GM18861 (cell line): ENCODE measurements at regions not wholly inside any gene's neighbourhood (a gene's known extent, or its start where the extent isn't known, plus 50 kb on each side); places are given as distances from the start of the nearest gene placed in this dataset.
A peak's percentile ranks its signal among the peaks of the same experiment; 100 is the strongest.

Source experiments
- ATAC-seq: cut with Tn5 transposase; IDR thresholded peaks from one replicate; pipeline ENCODE4 v1.9.1; 2021; ENCODE audit not compliant: unreplicated experiment

GRCh38 chr12:94722664-94723063, 72.3 kb upstream of the TMCC3 start:
- ATAC-seq: no peak

DNA sequence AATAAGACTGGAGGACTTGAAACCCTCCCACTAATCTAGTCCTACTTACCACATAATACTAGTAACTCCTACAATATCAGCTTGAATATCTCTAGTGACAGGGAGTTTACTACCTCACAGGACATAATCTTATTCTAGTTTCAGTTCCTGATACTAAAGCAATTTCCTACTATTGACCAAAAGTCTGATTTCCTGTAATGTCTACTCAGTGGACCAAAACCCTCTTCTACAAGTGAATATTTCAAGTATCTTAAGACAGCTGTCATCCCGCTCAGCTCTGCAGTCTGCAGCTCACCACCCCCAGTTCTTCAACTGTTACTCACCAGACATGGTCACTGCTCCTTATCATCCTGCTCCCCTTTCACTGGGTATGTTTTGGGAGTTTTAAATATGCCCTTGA, 70.8 kb upstream of the TMCC3 start:
- peak; percentile 96 for ATAC-seq

DNA sequence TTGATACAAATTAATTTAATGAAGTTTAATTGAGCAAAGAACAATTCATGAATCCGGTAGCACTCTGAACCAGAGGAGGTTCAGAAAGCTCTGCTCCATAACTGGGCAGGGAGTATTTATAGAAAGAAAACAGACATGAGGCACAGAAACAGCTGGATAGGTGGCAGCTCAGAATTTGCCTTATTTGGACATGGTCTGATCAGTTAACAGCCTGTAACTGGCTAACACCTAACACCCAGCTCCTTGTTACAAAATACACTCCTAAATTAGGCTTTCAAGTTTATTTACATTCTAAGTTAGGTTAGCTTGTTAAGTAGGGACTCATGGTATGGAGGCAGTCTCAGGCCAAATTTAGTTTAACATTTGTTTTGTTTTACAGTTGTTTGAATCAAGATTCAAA, 67.8 kb upstream of the TMCC3 start:
- ATAC-seq: no peak

DNA sequence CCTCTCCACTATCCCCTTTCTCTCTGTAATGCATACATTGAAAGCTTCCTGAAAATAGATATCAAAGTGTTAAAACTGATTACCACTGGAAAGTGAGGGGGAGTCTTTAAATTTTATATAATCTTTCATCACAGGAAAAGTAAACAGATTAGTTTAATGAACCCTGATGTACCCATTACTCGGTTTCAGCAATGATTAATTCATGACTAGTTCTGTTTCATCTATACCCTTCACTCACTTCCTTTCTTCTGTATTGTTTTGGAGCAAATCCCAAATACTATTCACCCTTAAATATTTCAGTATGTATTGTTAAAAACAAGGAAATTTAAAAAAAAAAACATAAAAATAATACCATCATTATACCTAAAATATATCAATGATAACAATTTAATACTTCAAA, 67.3 kb upstream of the TMCC3 start:
- ATAC-seq: no peak

- no peak for ATAC-seq
Observed at GRCh38 chr12:94717108-94717507, 66.8 kb upstream of the TMCC3 start.

DNA sequence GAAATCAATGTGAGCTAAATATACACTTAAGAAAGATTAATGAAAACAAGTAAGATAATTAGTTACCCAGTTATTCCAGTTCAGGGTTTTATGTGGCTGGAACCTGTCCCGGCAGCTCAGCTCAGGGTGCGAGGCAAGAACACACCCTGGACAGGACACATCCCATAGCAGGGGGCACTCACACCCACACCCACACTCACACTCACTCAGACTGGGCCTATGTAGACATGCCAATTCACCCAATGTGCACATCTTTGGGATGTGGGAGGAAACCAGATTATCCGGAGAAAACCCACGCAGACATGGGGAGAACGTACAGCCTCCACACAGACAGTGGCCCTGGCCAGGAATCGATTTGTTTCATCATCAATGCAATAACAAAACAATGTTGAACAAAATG, 66.0 kb upstream of the TMCC3 start:
- no peak for ATAC-seq

GRCh38 chr12:94714378-94715114, 64.2 kb upstream of the TMCC3 start:
- ATAC-seq: no peak

DNA sequence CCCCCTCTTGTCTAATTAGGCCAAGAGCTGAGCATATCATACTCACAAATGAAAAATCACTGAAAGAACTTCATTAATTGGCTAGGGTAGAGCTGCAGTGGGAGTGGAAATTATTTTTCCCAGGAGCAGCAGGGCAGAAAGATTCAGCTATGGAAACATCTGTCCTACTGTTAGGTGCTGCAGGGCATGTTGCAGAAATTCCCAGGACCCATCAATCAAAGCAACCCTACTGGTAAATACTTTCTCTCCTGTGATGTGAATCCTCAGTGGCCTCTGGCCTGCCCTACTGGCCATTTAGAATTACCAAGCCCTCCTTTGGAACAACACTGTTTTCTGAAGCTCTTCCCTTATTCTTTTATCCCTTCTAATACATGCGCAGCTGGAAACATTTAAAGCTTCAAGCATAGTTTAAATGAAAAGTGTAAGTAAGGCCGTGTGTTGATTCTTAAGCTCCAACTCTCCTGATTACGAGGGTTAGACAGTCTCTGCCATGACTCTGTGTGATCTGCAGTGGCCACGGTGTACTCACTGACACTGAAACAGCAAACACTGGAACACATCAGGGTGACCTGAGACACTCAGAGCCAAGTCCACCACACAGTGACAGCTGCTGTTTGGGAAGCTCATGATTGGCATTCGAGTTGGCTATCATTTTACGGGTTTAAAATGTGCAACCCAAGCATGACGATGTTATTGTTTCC, 62.6 kb upstream of the TMCC3 start:
- ATAC-seq: no peak

DNA sequence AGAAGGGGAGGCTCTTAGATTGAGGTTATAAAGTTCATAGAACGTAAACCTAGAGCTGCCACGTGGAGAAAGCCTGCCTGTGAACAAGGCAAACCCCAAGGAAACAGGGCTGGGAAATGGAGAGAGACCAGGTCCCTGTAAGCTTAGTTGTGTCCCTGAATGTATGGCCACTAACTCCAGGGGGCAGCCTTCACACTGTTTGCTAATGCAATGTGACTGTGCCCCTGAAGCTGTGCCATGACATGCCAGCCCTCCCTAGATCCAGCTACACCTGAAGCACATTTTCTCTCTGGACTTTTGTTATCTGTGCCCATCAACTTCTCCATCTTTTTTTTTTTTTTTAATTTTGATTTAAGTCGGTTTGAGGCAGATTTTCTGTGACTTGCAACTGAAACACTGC, 60.6 kb upstream of the TMCC3 start:
- peak; percentile 38 for ATAC-seq

- no peak for ATAC-seq
Observed at GRCh38 chr12:94707892-94708291, 57.5 kb upstream of the TMCC3 start.

DNA sequence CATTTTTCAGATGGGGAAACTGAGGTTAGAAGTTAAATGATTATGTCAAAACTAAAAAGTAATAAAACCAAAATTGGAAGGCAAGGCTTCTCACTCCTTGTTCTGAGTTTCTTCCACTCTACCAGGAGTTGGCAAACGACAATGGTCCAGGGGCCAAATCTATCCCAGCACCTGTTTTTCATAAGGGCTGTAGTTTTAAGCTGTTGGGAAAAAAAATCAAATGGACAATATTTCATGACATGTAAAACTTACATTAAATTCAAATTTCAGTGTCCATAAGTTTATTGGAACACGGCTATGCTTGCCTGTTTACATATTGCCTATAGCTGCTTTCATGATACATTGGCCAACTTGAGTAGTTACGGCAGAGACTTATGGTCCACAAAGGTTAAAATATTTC, 56.7 kb upstream of the TMCC3 start:
- ATAC-seq: no peak

DNA sequence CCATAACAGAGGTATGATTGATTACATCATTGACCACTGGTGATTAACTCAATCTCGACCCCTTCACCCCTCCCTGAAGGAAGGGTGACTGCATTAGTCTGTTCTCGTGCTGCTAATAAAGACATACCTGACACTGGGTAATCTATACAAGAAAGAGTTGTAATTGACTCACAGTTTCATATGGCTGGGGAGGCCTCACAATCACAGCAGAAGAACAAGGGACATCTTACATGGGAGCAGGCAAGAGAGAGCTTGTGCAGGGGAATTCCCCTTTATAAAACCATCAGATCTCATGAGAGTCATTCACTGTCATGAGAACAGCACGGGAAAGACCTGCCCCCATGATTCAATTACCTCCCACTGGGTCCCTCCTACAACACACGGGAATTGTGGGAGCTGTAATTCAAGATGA, 55.9 kb upstream of the TMCC3 start:
- peak; percentile 74 for ATAC-seq

GRCh38 chr12:94705676-94706075, 55.3 kb upstream of the TMCC3 start:
- ATAC-seq: no peak

GRCh38 chr12:94704452-94705306, 54.3 kb upstream of the TMCC3 start:
- no peak for ATAC-seq

- ATAC-seq: no peak
Observed at GRCh38 chr12:94702696-94703095, 52.3 kb upstream of the TMCC3 start.

GRCh38 chr12:94701711-94702110, 51.4 kb upstream of the TMCC3 start:
- ATAC-seq: no peak

DNA sequence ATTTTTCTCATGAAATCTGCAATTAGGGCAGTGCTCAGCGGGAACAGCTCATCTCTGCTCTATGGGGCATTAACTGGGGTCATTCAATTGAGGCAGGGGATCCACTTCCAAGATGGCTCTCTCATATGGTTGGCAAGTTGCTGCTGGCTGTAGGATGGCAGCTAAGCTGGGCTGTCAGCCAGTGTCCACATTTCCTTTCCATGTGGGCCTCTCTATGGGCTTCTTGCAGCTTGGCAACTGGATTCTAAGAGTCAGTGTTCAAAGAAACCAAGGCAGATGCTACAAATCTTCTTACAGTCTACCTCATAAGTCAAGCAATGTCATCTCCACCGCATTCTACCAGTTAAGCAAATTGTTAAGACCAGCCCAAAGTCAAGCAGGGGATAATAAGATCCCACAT, 50.3 kb upstream of the TMCC3 start:
- no peak for ATAC-seq
